CD4-positive, CD25-positive, alpha-beta regulatory T cell (primary cell): ENCODE measurements at regions not wholly inside any gene's neighbourhood (a gene's known extent, or its start where the extent isn't known, plus 50 kb on each side); places are given as distances from the start of the nearest gene placed in this dataset.

Source experiments
- ATAC-seq, 2 donors: fragments of 150-1000 bp; cut with Tn5 transposase; one replicate each; pipeline ENCODE4 v1.10.0; 2021; ENCODE audit warnings: low read depth in 2 of 2, moderate number of reproducible peaks in 2 of 2, moderate library complexity in 1 of 2
- DNase-seq, 3 donors: peaks; one replicate each; pipeline versions ENCODE4 v3.0.0 to v3.0.0-alpha.2; 2012 to 2022; ENCODE audit warnings: mixed read lengths in 1 of 3
- H3K27ac ChIP-seq: one replicate; pipeline ENCODE4 v1.7.0; 2013; ENCODE audit warnings: mild to moderate bottlenecking, low read length; ENCODE audit not compliant: insufficient read depth, poor library complexity, severe bottlenecking
- H3K27me3 ChIP-seq: one replicate; pipeline ENCODE4 v1.7.0; 2013; ENCODE audit warnings: low read length; ENCODE audit not compliant: control insufficient read depth, insufficient read depth
- H3K36me3 ChIP-seq: one replicate; pipeline ENCODE4 v1.7.0; 2013; ENCODE audit warnings: mild to moderate bottlenecking, low read length, moderate library complexity; ENCODE audit not compliant: control insufficient read depth, insufficient read depth
- H3K4me1 ChIP-seq: 2 replicates; pipeline ENCODE4 v1.7.0; 2013; ENCODE audit warnings: mild to moderate bottlenecking, low read length; ENCODE audit not compliant: insufficient read depth, control insufficient read depth, poor library complexity, severe bottlenecking
- H3K4me3 ChIP-seq: one replicate; pipeline ENCODE4 v1.7.0; 2013; ENCODE audit warnings: low read depth, mild to moderate bottlenecking, low read length, moderate library complexity
- H3K9me3 ChIP-seq, 2 experiments: 1 replicate in 1 of 2; 2 replicates in 1 of 2; pipeline ENCODE4 v1.7.0; 2013; ENCODE audit warnings: low read length in 2 of 2, mild to moderate bottlenecking in 1 of 2, moderate library complexity in 1 of 2; ENCODE audit not compliant: control insufficient read depth in 2 of 2
- H3K27ac Mint-ChIP-seq, 3 donors: one replicate each; pipeline ENCODE4 v1.8.0; 2020 to 2022; ENCODE audit warnings: mild to moderate bottlenecking in 3 of 3, mixed read lengths in 3 of 3, moderate library complexity in 2 of 3
- H3K27me3 Mint-ChIP-seq: one replicate; pipeline ENCODE4 v1.8.0; 2022; ENCODE audit warnings: mild to moderate bottlenecking, mixed read lengths
- H3K36me3 Mint-ChIP-seq: one replicate; pipeline ENCODE4 v1.8.0; 2020; ENCODE audit warnings: mixed read lengths
- H3K4me1 Mint-ChIP-seq, 4 donors: one replicate each; pipeline ENCODE4 v1.8.0; 2020 to 2022; ENCODE audit warnings: mixed read lengths in 4 of 4, mild to moderate bottlenecking in 1 of 4
- H3K4me3 Mint-ChIP-seq, 4 donors: one replicate each; pipeline ENCODE4 v1.8.0; 2020 to 2022; ENCODE audit warnings: mild to moderate bottlenecking in 4 of 4, mixed read lengths in 4 of 4, moderate library complexity in 3 of 4
- H3K9me3 Mint-ChIP-seq, 7 donors: one replicate each; pipeline ENCODE4 v1.8.0; 2020 to 2022; ENCODE audit warnings: mixed read lengths in 7 of 7, mild to moderate bottlenecking in 3 of 7, moderate library complexity in 2 of 7

DNA sequence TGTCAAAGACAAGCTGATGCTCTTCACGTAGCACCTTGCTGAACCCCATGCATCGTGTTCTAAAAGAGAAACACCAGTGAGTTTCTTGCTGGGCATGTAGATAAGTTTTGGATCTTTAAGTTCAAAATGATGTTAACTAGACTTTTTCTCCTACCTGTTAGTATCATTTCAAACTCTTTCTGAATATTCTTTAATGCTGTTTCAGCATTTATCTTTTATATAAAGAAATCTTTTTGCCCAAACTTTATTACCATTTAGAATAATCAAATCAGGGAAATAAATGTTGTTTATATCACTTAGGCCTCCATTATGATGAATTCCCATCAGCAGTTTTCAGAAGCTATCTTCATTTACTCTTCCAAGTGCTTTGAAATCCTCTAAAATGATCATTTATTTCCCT is 542.8 kb downstream of the CDH10 start:
- Histone ChIP-seq H3K27ac (no peak overlapping the region), H3K36me3 (no peaks in the 10 kb centered on the region), H3K27me3 (no peaks in the 10 kb centered on the region), H3K4me3 (no peak overlapping the region), H3K9me3 (peaks cover 3 to 11% of the 10 kb centered on the region in 2 experiments), H3K4me1 (no peaks in the 10 kb centered on the region)
- Mint-ChIP-seq H3K9me3 (peaks cover 2 to 37% (median 4%) of the 10 kb centered on the region in 7 donors), H3K27ac (no peak overlapping the region), H3K27me3 (no peaks in the 10 kb centered on the region), H3K4me1 (no peaks in the 10 kb centered on the region), H3K36me3 (no peaks in the 10 kb centered on the region), H3K4me3 (no peak overlapping the region)
- ATAC-seq (no peak), DNase-seq (no peak)

DNA sequence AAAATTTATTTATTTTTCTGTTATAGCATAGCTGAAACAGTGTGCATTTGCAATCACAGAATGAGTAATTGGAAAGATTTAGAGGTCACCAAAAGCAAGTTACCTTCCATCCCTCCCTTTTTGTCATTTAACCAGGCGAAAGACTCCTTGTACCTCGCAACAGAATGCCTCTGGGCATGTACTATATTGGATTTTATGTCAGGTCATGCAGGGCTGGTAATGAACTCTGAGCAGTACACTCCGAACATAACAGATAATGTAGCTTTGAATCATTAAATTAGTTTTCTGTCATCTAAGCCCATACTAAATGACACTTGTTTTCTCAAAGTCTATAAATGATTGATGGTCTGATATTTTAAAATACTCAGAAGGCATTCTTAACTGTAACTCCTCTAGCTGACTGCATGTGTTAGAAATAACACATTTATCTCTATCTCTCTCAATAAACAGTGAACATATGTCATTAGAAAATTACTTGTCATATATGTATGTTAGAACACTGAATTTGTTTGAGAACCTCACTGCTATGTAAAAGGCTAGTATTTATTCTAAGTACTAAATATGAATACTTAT is 541.2 kb downstream of the CDH10 start:
- Mint-ChIP-seq H3K27me3 (no peaks in the 10 kb centered on the region), H3K27ac (no peak overlapping the region), H3K9me3 (peaks cover 0 to 27% (median 4%) of the 10 kb centered on the region in 7 donors), H3K36me3 (no peaks in the 10 kb centered on the region), H3K4me3 (no peak overlapping the region), H3K4me1 (no peaks in the 10 kb centered on the region)
- Histone ChIP-seq H3K27me3 (no peaks in the 10 kb centered on the region), H3K4me3 (no peak overlapping the region), H3K27ac (no peak overlapping the region), H3K4me1 (no peaks in the 10 kb centered on the region), H3K9me3 (peaks cover under 1 to 5% of the 10 kb centered on the region in 2 experiments), H3K36me3 (no peaks in the 10 kb centered on the region)
- ATAC-seq (no peak), DNase-seq (no peak)

DNA sequence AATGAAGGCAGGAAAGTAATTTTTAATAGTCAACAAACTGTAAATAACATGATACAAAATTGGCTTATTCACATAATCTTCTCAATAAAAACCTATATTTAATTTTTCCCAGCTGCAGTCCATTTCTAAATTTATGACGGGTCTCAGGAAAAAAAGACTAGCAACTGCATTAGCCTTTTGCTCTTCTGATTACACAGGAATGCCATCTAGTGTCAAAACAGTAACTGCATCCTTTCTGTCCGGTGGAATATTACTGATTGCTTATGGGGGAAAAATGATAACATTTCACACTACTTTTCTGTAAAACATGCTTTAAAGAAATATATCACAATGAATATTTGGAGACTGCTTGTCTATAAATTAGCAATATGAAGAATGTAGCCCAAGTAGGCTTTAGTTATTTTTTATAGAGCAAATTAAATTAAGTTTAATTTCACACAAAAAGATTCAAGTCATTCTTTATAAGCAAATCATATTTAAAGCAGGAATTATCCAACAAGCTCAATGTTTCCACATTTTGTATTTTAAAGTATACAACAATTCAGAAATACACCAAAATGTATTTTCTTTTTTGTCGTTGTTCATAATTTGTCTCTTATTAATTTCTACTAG is 534.7 kb downstream of the CDH10 start:
- ATAC-seq (no peak), DNase-seq (no peak)
- Mint-ChIP-seq H3K27me3 (no peaks in the 10 kb centered on the region), H3K36me3 (no peaks in the 10 kb centered on the region), H3K4me1 (no peaks in the 10 kb centered on the region), H3K9me3 (peaks cover 0 to 25% (median 6%) of the 10 kb centered on the region in 7 donors), H3K4me3 (no peak overlapping the region), H3K27ac (no peak overlapping the region)
- peaks cover 2 to 5% of the 10 kb centered on the region in 2 experiments for H3K9me3 ChIP-seq
- H3K27ac ChIP-seq: no peak overlapping the region
- H3K4me1 ChIP-seq: no peaks in the 10 kb centered on the region
- H3K27me3 ChIP-seq: no peaks in the 10 kb centered on the region
- H3K4me3 ChIP-seq: no peak overlapping the region
- no peaks in the 10 kb centered on the region for H3K36me3 ChIP-seq

DNA sequence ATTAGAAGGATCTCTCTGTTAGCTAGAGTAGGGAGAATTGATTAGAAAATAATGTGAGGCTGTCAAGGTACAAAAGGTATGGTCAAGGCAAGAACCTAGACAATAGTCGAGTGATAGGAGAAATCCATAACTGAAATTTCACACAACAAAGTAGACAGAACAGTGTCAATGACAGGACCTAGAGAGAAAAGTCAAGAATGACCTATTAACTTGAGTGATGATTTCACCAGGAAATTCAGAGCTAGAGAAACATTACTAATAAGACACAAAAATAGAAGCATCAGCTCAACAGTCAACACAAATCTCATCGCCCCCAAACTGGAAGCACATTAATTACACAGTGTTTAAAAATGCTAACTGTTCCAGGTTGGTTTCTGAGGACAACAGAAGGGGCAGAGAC is 532.4 kb downstream of the CDH10 start:
- no peak overlapping the region for H3K27ac Mint-ChIP-seq
- Histone ChIP-seq H3K4me1 (no peaks in the 10 kb centered on the region), H3K4me3 (no peak overlapping the region), H3K36me3 (no peaks in the 10 kb centered on the region), H3K9me3 (peaks cover 4 to 5% of the 10 kb centered on the region in 2 experiments), H3K27me3 (no peaks in the 10 kb centered on the region), H3K27ac (no peak overlapping the region)
- H3K4me1 Mint-ChIP-seq: no peaks in the 10 kb centered on the region
- DNase-seq (no peak), ATAC-seq (no peak)
- peaks cover 0 to 39% (median 8%) of the 10 kb centered on the region in 7 donors for H3K9me3 Mint-ChIP-seq
- no peaks in the 10 kb centered on the region for H3K36me3 Mint-ChIP-seq
- H3K4me3 Mint-ChIP-seq: no peak overlapping the region
- no peaks in the 10 kb centered on the region for H3K27me3 Mint-ChIP-seq

DNA sequence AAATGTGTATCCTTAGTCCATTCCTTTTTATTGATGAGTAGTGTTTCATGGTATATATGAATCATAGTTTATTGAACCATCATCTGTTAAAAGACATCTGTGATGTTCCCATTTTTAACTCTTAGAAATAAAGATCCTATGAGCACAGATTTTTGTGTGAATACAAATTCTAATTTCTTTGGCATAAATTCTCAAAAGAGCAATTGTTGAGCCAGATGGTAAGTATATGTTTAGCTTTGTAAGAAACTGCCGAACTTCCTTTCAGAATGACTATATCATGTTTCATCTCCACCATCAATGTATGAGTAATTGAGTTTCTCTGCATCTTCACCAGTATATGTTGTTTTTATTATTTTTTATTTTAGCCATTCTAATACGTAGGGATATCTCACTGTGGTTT is 526.4 kb downstream of the CDH10 start:
- Mint-ChIP-seq H3K4me3 (no peak overlapping the region), H3K4me1 (no peaks in the 10 kb centered on the region), H3K27ac (no peak overlapping the region), H3K27me3 (no peaks in the 10 kb centered on the region), H3K9me3 (peaks cover 0 to 41% (median 16%) of the 10 kb centered on the region in 7 donors), H3K36me3 (no peaks in the 10 kb centered on the region)
- ATAC-seq (no peak), DNase-seq (no peak)
- Histone ChIP-seq H3K36me3 (no peaks in the 10 kb centered on the region), H3K4me1 (no peaks in the 10 kb centered on the region), H3K4me3 (no peak overlapping the region), H3K27me3 (no peaks in the 10 kb centered on the region), H3K27ac (no peak overlapping the region), H3K9me3 (peaks cover 7 to 26% of the 10 kb centered on the region in 2 experiments)

DNA sequence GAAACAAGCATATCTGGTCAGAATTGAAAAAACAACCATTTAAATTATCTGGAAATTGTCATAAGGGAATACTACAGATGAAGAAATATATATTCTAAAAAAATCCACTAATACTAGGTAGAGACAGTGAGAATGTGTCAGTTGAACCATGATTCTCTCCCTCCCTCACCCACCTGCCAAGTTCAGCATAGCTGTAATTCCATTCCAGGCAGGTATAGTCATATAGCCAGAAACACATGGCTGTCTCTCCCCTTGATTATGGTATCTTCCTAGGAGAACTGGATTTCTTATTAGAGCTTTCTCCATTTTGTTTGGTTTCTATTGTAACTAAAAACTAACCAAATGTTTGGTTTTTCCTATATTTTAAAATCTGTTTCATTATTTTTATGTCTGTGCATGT is 509.2 kb downstream of the CDH10 start:
- DNase-seq (no peak), ATAC-seq (no peak)
- H3K4me3 Mint-ChIP-seq: no peak overlapping the region
- Histone ChIP-seq H3K36me3 (no peaks in the 10 kb centered on the region), H3K27me3 (no peaks in the 10 kb centered on the region), H3K4me3 (no peak overlapping the region), H3K27ac (no peak overlapping the region), H3K4me1 (no peaks in the 10 kb centered on the region), H3K9me3 (no peaks in the 10 kb centered on the region)
- H3K4me1 Mint-ChIP-seq: no peaks in the 10 kb centered on the region
- no peaks in the 10 kb centered on the region for H3K27me3 Mint-ChIP-seq
- no peak overlapping the region for H3K27ac Mint-ChIP-seq
- H3K36me3 Mint-ChIP-seq: no peaks in the 10 kb centered on the region
- H3K9me3 Mint-ChIP-seq: peaks cover 0 to 21% (median 9%) of the 10 kb centered on the region in 7 donors

DNA sequence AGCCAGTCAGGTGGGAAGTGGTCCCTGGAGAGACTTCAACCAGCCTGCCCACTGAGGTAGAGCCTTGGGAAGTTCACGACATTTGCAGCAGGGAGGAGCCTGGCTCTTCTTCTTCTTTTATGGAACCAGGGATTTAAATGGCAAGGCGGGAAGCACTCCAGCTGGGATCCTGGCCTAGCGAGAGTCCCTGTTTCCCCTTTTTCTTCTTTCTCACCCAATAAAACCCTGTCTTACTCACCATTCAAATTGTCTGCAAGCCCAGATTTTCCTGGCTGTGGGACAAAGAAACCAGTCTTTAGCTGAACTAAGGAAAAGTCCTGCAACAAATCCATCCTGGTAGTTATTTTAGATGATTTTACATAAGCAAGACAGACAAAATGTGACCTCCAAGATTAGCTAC is 503.7 kb downstream of the CDH10 start:
- H3K4me3 ChIP-seq: no peak overlapping the region
- Mint-ChIP-seq H3K27ac (no peak overlapping the region), H3K27me3 (no peaks in the 10 kb centered on the region), H3K36me3 (no peaks in the 10 kb centered on the region), H3K4me1 (no peaks in the 10 kb centered on the region), H3K4me3 (no peak overlapping the region), H3K9me3 (peaks cover 0 to 26% (median 6%) of the 10 kb centered on the region in 7 donors)
- no peak overlapping the region for H3K27ac ChIP-seq
- no peak for ATAC-seq
- H3K27me3 ChIP-seq: no peaks in the 10 kb centered on the region
- peaks cover 0 to 7% of the 10 kb centered on the region in 2 experiments for H3K9me3 ChIP-seq
- no peaks in the 10 kb centered on the region for H3K36me3 ChIP-seq
- no peak for DNase-seq
- no peaks in the 10 kb centered on the region for H3K4me1 ChIP-seq

DNA sequence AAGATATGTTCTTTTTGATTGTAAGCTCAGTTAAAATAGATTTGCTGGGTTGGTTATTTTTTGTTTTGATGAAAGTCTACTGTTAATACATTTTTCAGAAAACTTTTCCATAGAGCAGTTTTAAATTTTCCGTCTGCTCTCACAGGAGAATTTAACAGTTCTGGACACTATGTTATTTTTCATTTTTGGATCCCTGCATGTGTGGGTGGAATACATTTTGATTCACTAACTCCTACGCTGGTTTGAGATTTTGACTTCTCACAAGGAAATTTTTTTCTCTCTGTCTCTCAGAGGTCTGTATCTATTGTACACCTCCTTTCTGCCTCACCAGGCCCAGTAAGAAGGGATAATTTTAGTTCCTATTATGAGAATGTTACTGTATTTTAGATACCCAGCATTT is 502.4 kb downstream of the CDH10 start:
- Mint-ChIP-seq H3K27ac (no peak overlapping the region), H3K4me3 (no peak overlapping the region), H3K36me3 (no peaks in the 10 kb centered on the region), H3K9me3 (peaks cover 0 to 26% (median 5%) of the 10 kb centered on the region in 7 donors), H3K27me3 (no peaks in the 10 kb centered on the region), H3K4me1 (no peaks in the 10 kb centered on the region)
- DNase-seq (no peak), ATAC-seq (no peak)
- Histone ChIP-seq H3K4me3 (no peak overlapping the region), H3K4me1 (no peaks in the 10 kb centered on the region), H3K27ac (no peak overlapping the region), H3K9me3 (peaks cover 0 to 7% of the 10 kb centered on the region in 2 experiments), H3K27me3 (no peaks in the 10 kb centered on the region), H3K36me3 (no peaks in the 10 kb centered on the region)
